WERI-Rb-1 (cell line): ENCODE measurements at regions not wholly inside any gene's neighbourhood (a gene's known extent, or its start where the extent isn't known, plus 50 kb on each side); places are given as distances from the start of the nearest gene placed in this dataset.

Source experiments
- DNase-seq: peaks from one replicate; pipeline ENCODE4 v3.0.0-alpha.2; 2020
- H3K27ac ChIP-seq: fragments of 250-450 bp; sonication (Bioruptor Pico); 2 replicates; pipeline ENCODE4 v1.5.1; 2020; ENCODE audit warnings: mild to moderate bottlenecking, moderate library complexity
- H3K27me3 ChIP-seq: fragments of 250-450 bp; sonication (Bioruptor Pico); 2 replicates; pipeline ENCODE4 v1.5.1; 2021; ENCODE audit warnings: mild to moderate bottlenecking, low read depth, moderate library complexity; ENCODE audit not compliant: insufficient read depth, severe bottlenecking
- H3K36me3 ChIP-seq: fragments of 250-450 bp; sonication (Bioruptor Pico); 2 replicates; pipeline ENCODE4 v1.5.1; 2020; ENCODE audit warnings: mild to moderate bottlenecking, moderate library complexity
- H3K4me3 ChIP-seq: 2 replicates; pipeline ENCODE4 v1.5.1; 2011; ENCODE audit warnings: low read depth, mild to moderate bottlenecking, control low read depth, low read length
- H3K9me3 ChIP-seq: fragments of 250-450 bp; sonication (Bioruptor Pico); 2 replicates; pipeline ENCODE4 v1.5.1; 2021; ENCODE audit warnings: mild to moderate bottlenecking, moderate library complexity; ENCODE audit not compliant: severe bottlenecking
- TF ChIP-seq, protein P1 (sequence below): IDR thresholded peaks from 2 replicates; pipeline ENCODE4 v1.5.1; 2011; ENCODE audit warnings: low read depth, mild to moderate bottlenecking, control low read depth, inconsistent platforms, low read length

DNA sequence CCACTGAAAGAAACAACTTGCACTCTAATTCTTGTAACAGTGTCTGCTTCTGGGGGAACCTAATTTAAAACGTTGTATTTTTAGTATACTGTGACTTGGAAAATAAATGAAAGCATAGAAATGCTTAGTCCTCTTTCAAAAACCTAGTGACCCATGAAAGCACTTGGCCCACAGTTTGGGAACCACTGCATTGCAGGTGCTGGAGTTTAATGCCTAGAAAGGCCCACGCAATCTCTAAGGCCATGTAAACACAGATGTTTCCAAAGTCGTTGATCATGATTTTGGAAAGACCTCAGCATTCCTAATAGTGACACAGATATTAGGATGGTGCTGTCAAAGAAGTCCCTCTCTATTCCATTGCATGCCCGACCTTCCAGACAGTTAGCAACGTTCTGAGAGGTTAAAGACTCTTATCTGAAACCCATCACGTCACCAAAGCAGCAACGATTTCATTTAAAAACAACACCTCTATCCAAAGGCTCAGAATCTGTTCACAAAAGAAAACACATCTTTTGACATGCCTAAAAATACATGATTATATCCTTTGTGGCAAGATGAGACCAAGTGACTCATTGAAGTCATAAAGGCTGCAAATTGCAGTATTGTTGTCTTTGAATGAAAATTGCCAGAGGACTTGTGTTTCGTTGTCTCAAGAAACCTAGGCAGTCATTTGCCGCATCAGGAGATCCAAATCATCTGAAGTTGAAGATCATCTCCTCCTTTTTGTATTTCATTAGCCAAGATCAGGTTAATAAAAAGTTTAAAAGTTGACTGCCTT lies 328.0 kb upstream of the ZNF507 start:
- Histone ChIP-seq H3K36me3 (no peaks in the 10 kb centered on the region), H3K9me3 (no peaks in the 10 kb centered on the region), H3K27me3 (no peaks in the 10 kb centered on the region), H3K4me3 (no peak overlapping the region), H3K27ac (no peak overlapping the region)
- no peak for DNase-seq
- TF ChIP-seq, protein P1, sequence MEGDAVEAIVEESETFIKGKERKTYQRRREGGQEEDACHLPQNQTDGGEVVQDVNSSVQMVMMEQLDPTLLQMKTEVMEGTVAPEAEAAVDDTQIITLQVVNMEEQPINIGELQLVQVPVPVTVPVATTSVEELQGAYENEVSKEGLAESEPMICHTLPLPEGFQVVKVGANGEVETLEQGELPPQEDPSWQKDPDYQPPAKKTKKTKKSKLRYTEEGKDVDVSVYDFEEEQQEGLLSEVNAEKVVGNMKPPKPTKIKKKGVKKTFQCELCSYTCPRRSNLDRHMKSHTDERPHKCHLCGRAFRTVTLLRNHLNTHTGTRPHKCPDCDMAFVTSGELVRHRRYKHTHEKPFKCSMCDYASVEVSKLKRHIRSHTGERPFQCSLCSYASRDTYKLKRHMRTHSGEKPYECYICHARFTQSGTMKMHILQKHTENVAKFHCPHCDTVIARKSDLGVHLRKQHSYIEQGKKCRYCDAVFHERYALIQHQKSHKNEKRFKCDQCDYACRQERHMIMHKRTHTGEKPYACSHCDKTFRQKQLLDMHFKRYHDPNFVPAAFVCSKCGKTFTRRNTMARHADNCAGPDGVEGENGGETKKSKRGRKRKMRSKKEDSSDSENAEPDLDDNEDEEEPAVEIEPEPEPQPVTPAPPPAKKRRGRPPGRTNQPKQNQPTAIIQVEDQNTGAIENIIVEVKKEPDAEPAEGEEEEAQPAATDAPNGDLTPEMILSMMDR, result no peak

DNA sequence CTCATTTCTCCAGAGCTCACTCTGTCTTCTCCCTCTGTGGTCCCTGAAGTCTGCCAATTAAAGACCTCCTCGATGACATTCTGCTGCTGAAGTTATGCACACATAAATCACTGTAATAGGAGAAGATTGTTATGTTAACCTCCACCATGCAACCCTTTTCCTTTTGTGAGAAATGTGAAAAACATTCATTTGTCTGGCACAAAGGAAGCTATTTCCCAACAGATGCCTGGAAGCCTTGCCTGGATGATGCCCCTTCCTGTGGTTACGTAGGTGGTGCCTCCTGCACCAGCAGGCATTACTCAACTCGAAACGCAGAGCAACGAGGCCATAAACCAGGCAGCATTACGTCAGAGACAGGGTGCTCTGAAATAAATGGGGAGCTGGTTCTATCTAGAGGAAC lies 327.4 kb upstream of the ZNF507 start:
- no peak overlapping the region for H3K27ac ChIP-seq
- no peaks in the 10 kb centered on the region for H3K36me3 ChIP-seq
- no peaks in the 10 kb centered on the region for H3K9me3 ChIP-seq
- H3K27me3 ChIP-seq, result no peaks in the 10 kb centered on the region
- TF ChIP-seq, protein P1, result no peak
- no peak overlapping the region for H3K4me3 ChIP-seq
- DNase-seq, result no peak

DNA sequence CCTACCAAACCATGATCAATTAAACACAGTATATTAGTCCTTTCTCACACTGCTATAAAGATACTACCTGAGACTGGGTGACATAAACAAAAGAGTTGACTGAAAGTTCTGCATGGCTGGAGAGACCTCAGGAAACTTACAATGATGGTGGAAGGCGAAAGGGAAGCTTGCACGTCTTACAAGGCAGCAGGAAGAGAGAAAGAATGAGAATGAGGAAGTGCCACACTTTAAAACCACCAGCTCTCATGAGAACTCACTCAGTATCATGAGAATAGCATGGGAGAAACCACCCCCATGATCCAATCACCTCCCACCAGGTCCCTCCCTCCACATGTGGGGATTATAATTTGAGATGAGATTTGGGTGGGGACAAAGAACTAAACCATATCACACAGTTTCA lies 324.9 kb upstream of the ZNF507 start:
- Histone ChIP-seq H3K9me3 (no peaks in the 10 kb centered on the region), H3K27me3 (no peaks in the 10 kb centered on the region), H3K36me3 (no peaks in the 10 kb centered on the region), H3K4me3 (no peak overlapping the region), H3K27ac (no peak overlapping the region)
- DNase-seq, result no peak
- TF ChIP-seq, protein P1, result no peak

DNA sequence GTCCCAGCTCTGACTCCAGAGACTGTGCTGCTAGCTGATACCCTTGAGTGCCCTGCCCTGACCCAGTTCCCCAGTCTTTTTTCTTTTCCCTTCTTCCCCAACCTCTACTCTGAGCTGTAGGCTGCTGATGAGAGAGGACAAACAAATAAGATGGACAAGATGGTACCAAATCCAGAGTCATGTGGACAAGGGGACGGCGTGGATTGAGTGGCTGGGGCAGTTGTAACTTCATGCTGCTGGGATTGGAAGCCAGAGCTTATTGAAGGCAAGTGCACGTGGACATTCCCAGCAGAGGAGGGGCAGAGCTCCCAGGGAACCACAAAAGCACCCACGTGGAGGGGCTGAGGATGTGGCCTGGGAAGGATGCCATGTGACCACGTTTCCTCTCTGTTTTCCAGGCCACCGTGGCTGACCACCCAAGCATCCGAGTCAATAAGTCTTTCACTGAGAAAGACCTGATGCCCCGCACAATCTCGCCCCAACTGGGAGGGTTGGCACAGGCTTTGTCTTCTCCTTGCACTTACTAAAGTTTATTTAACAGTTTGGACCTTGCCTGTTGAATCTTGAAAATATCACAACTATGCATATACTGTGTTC lies 323.3 kb upstream of the ZNF507 start:
- H3K27ac ChIP-seq, result no peak overlapping the region
- no peak for DNase-seq
- no peaks in the 10 kb centered on the region for H3K9me3 ChIP-seq
- TF ChIP-seq, protein P1, result no peak
- no peak overlapping the region for H3K4me3 ChIP-seq
- H3K36me3 ChIP-seq, result no peaks in the 10 kb centered on the region
- H3K27me3 ChIP-seq, result no peaks in the 10 kb centered on the region

DNA sequence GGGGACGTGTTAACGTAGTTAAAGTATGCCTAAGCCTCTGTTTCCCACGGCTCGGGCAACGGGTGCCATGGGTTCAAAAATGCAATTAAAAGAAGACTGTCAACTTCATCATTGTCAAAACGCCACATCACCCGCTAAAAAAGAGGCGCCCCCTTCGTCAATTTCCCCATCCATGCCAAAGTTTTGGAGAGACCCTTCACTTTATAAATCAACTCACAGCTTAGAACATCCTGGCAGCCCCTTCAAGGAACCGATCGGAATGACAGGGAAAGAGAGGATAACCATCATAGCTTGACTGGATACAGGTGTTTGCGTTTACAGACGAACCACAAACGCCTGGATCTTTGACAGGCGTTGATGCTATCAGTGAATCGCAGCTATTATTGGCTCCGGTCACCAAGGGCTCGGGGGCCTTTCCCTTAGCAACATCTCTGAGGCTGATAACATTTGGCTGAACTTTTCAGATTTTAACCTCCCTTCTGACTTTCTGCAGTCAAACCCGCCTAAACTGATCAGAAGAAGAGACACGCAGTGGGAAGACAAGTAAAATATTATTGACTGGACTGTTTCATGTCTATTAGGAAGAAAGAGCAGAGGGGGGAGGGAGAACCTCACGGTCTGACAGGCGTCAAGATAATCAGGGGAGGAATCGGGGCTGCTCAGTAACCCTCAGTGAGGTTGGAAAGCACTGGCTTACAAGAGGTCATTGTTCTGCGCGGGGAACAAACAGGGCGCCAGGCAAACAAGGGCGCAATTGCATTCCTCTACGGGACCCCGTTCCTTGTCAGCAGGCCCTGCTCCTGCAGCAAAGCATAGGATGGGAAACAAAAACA lies 322.5 kb upstream of the ZNF507 start:
- DNase-seq, result no peak
- no peaks in the 10 kb centered on the region for H3K27me3 ChIP-seq
- H3K9me3 ChIP-seq, result no peaks in the 10 kb centered on the region
- TF ChIP-seq, protein P1, result no peak
- H3K36me3 ChIP-seq, result no peaks in the 10 kb centered on the region
- H3K4me3 ChIP-seq, result no peak overlapping the region
- no peak overlapping the region for H3K27ac ChIP-seq
